Inferior parietal cortex (tissue), 1 donor: ENCODE measurements at regions not wholly inside any gene's neighbourhood (a gene's known extent, or its start where the extent isn't known, plus 50 kb on each side); places are given as distances from the start of the nearest gene placed in this dataset.
"Not testable (repeated sequence)": the region's sequence is repeated elsewhere in the genome, so short reads cannot be mapped to it uniquely, and the experiment has no call there.

ENCODE experiments used
- DNase-seq: peaks from one replicate; pipeline ENCODE4 v3.0.0-alpha.2; 2016; ENCODE audit errors: extremely low spot score

GRCh38 chr5:112472614-112473013, 53.5 kb upstream of the EPB41L4A start:
- DNase-seq, result no peak

GRCh38 chr5:112473989-112474388, 54.9 kb upstream of the EPB41L4A start:
- no peak for DNase-seq

DNA sequence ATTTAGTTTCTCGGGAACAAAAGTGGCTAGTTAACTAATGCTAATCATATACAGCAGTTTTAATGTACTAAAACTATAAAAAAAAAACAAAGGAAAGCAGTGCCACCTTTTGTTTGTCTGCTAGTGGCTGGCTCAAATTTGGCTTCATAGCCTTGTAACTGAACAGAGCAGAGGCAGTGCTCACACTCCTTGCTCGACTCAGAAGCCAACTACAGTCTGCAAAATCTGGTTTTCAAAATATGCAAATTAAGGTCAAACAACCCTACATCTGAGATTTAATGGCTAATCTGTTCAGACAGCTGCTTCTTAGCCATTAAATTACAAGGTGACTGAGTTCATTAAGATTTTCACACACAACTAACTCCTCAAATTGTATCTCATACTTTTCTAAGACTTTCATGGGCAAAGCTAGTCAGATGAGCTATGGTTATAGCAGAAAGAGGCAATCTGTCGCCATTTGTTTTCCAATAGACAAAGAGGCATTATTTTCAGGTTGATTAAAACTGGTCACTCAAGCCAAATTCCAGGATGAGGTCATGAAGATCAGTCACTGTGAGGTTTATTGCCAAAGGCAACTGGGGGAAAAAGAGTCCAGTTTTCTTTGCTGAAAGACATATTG, 56.8 kb upstream of the EPB41L4A start:
- peak; percentile 66 for DNase-seq

DNA sequence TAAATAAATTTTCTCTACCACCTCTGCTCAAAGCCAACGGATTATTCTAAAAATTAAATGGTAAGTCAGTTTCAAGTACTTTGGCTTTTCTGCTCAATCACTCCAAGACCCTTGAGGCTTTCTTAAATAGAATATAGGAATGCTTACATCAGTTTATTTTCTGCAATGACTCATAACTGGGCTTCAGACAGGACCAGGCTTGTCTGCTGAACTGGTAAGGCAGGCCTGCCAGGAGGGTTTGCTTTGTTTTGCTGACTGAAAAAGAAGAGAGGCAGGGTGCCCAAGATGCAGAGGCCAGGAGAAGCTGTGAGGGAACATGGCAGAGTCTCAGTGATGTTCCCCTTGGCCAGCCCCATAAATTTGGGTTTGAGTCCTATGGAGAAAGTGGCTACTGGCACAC, 60.3 kb upstream of the EPB41L4A start:
- DNase-seq, result no peak

DNA sequence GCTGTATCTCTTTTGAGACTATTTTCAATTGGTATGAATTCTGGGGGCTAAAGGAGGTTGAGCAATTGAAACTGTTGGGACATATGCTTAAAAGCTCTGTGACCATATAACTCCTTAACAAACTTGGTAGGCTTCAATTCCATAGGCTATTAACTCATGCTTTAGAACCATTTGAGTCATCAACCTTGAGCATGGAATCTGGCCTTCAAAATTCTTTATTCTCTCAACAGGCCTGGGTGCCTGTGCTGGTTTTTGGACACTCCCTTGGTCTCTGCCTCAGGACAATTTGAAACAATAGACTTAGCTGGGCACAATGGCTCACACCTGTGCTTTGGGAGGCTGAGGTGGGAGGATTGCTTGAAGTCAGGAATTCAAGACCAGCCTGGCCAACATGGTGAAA, 61.4 kb upstream of the EPB41L4A start:
- no peak for DNase-seq

DNA sequence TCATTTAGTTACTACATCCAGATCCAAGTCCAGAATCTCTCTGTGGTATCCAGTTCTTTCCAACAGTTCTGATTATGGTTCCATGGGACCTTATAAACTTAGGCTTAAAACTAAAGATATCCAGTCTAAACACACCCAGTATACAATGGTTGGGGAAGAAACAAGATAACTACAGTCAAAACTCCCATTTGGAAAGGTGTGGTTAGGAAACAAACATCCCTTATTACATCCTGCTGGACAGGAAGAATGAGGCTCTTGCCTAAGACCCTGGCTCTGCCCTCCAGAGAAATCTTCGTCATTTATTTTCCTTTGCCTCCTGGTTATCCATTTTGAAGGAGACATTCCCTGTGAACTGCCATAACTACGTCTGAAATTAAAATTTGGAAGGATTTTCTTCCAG, 64.6 kb upstream of the EPB41L4A start:
- DNase-seq, result no peak

DNA sequence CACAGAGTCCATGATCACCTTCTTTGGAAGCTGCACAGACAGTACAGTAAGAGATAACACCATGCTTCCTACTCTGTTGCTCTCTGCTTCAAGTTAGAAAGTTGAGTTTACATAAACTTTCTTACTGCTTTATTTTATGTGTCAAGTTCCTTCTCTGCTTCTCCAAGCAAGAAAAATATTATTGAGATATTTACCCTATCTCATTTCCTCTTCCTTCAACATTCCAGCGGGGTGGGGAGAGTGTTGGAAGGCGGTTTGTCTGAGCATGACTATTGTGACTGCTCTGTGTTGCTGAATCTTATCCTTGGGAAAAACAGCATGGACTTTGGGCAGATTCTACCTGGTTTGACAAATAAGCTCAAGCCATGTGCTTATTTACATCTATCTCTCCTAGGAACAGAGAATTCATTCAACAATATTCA, 66.9 kb upstream of the EPB41L4A start:
- no peak for DNase-seq

DNA sequence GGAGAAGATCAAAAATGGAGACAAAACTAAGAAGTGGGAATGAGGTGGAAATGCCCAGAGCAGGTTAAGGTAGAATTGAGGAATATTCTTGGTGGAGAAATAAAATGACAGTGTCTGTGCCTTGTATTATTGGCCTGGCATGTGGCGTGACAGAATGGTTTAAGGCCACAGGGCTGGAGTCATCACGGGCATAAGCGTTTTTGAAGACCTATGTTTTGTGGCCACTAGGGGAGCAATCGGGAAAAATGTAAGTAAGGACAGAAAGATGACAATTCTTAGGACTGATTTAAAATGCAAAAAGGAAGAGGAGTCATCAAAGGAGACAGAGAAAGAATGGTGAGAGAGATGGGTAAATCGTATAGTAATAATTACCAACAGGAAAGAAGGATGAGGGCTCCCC, 72.2 kb upstream of the EPB41L4A start:
- DNase-seq, result no peak

GRCh38 chr5:112492291-112492690, 73.2 kb upstream of the EPB41L4A start:
- DNase-seq, result peak; percentile 15

- DNase-seq, result not testable (repeated sequence)
Measured at GRCh38 chr5:112503749-112504501, 84.8 kb upstream of the EPB41L4A start.

DNA sequence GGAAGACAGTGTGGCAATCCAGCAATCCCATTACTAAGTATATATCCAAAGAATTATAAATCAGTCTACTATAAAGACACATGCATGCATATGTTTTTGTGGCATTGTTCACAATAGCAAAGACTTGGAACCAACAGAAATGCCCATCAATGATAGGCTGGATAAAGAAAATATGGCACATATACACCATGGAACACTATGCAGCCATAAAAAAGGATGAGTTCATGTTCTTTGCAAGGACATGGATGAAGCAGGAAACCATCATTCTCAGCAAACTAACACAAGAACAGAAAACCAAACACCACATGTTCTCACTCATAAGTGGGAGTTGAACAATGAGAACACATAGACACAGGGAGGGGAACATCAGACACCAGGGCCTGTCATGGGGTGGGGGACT, 90.0 kb upstream of the EPB41L4A start:
- DNase-seq, result not testable (repeated sequence)

DNA sequence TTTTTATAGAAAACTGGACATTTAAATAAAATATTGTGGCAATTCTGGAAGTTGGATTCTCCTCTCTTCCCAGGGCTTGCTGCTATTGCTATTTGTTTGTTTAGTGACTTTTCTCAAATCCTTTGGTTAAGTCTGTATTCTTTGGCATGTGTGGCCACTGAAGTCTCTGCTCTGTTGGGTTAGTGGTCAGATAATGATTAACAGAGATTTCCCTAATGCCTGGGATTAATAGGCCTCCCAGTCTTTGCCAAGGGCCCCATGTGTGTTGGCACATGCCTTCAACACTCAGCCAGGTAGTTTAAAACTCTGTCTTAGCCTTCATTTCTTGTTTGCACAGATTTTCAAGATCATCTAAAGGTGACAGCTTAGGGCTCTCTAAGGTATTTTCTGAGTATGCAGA, 92.8 kb upstream of the EPB41L4A start:
- DNase-seq, result no peak

DNA sequence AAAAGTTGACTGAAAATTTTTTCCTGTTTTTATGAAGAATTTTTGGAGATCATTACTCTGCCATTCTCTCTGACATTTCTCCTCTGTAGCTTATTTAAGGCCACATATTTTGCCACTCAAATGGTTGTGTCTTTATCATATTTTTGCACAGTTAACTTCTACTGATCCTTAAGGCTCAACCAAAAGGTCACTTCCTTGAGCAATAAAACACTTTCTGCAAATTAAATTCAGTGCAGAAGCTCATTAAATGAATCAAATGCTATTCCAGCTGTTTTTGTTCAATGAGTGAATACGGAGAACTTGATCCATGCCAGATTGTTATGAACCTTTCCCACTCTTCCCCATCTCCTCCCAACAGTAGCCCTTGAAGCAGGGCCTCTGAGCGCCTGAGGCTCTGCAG, 93.8 kb upstream of the EPB41L4A start:
- DNase-seq, result no peak

- DNase-seq, result no peak
Measured at GRCh38 chr5:112514111-112514510, 95.0 kb upstream of the EPB41L4A start.

GRCh38 chr5:112520474-112520873, 101.4 kb upstream of the EPB41L4A start:
- DNase-seq, result not testable (repeated sequence)

GRCh38 chr5:112522891-112523673, 104.0 kb upstream of the EPB41L4A start:
- not testable (repeated sequence) for DNase-seq

GRCh38 chr5:112523674-112524263, 104.7 kb upstream of the EPB41L4A start:
- not testable (repeated sequence) for DNase-seq

DNA sequence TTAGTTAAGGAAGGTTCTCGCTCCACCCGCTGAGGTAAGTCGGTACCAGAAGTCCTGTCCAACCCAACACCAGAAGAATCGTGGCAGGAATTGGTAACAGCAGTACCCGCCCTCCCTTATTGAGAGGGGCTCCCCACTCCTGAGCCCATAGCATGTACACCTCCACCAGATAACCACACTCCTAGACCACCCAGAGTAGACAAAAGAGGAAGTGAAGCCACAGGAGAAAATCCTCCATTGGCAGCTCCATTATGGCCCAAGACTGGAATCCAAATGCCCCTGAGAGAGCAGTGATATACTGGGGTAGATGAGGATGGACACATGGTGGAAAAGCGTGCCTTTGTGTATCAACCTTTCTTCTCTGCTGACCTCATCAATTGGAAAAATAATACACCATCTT, 106.1 kb upstream of the EPB41L4A start:
- DNase-seq, result no peak

DNA sequence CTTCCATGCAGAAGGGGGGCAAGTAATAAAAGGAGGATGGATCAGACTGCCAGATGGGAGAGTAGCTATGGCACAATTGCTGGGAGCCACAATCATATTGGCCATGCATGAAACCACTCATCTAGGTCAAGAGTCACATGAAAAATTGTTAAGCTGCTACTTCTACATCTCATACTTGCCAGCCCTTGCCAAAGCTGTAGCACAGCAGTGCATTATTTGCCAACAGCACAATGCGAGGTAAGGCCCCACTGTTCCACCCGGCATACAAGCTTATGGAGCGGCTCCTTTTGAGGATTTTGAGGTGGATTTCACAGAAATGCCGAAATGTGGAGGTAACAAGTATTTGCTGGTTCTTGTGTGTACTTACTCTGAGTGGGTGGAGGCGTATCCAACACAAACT, 109.9 kb upstream of the EPB41L4A start:
- DNase-seq, result no peak

- DNase-seq, result peak; percentile 29
Measured at GRCh38 chr5:112529525-112529924, 110.4 kb upstream of the EPB41L4A start.

DNA sequence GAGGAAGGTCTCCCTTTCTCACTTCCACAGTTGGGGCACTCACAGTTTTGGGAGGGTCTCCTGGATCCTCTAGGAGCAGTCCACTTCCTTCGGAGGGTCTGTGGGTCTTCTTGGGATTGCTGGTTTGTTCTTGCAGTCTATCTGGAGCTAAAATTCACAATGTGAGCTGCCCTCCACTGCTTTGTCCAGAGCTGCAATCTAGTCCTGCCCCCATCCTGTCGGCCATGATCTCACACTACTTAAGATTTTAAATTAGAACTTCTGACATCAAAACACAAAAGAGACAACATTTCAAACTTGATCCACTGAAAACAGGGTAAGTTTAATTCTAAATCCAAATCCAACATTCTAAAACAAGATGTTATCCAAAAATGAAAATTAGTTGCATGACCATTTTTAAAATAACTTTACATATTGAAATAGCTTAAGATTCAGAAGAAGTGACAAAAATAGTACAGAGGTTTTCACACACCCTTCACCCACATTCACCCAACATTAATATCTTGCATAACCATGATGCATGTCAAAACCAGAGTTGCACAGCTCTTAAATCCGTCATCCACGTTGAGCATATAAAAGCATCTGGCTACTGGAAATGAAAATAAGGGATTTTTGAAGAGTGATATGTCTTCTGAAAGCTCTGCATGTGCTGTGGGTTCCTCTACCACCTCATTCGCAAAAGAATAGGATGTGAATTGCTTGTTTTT, 113.7 kb upstream of the EPB41L4A start:
- no peak for DNase-seq

- no peak for DNase-seq
Measured at GRCh38 chr5:112533362-112533761, 114.3 kb upstream of the EPB41L4A start.
